ENCODE measurements at regions not wholly inside any gene's neighbourhood (a gene's known extent, or its start where the extent isn't known, plus 50 kb on each side); places are given as distances from the start of the nearest gene placed in this dataset.
"Not testable (repeated sequence)": the region's sequence is repeated elsewhere in the genome, so short reads cannot be mapped to it uniquely, and the experiment has no call there.

GRCh38 chr18:76704589-76704988, 117.8 kb upstream of the ZNF236 start:
- TF ChIP-seq POLR2A (IDR thresholded peaks at IDR 0.05; ENCODE audit: low read length); GATA1 (IDR thresholded peaks at IDR 0.05; ENCODE audit: low read depth, low read length): not testable (repeated sequence)
